Activated CD4-positive, alpha-beta T cell treated with anti-CD3 and anti-CD28 coated beads, Interleukin-2, amount 50 U/mL, for 1 hour (primary cell): ENCODE measurements at regions not wholly inside any gene's neighbourhood (a gene's known extent, or its start where the extent isn't known, plus 50 kb on each side); places are given as distances from the start of the nearest gene placed in this dataset.
"Not testable (repeated sequence)": the region's sequence is repeated elsewhere in the genome, so short reads cannot be mapped to it uniquely, and the experiment has no call there.

ENCODE experiments used
- DNase-seq: peaks from one replicate; pipeline ENCODE4 v3.0.0-alpha.2; 2020

DNA sequence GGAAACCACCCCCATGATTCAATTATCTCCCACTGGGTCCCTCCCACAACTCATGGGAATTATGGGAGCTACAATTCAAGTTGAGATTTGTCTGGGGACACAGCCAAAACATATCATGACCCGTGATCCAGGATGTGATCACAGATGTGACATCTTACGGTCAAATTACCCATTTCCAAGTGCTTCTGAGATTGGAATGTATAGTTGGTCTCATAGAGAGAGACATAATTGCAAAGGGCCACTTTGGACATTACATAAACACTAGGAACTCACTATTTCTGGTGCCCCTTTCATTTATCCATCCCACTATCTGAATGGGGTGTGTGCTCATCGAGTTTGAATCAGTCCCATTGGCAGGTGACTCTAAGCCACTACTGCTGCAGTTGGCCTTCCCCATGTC, 204.5 kb downstream of the PHLDA1 start:
- DNase-seq: no peak

DNA sequence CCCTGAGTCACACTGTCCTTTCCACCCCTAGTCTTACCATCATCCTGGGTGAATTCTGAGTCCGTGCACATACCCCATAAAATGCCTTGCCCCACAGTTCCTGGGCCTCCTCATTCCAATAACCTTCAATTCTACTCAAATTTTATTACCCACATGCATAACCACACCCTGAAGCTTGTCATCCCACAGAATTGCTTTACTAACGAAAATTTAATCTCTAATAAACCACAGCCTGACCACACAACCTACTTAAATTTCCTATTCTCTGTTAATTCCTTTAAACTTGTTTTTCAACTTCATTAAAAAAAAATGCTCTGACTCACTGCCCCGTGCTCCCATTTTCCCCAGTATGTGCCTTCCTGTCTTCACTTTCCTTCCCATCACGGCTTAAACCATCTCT, 205.9 kb downstream of the PHLDA1 start:
- no peak for DNase-seq

DNA sequence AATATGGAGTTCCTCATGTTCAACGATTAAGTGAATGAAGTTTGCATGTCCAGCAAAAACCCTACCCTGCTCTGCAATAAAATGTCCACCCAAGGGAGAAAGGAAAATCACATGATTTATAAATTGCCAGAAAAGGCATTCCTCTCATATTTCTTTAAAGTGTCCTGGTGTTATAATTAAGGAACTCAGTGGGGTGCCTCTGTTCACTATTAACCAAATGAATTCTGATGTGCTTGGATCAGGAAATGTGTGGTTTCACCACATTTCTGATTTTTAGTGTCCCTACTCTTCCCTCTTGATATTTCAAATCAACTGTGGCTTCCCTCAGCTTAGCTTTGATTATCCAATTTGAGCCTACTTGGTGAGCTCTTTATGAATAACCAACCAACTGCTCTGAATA, 208.1 kb downstream of the PHLDA1 start:
- no peak for DNase-seq

DNA sequence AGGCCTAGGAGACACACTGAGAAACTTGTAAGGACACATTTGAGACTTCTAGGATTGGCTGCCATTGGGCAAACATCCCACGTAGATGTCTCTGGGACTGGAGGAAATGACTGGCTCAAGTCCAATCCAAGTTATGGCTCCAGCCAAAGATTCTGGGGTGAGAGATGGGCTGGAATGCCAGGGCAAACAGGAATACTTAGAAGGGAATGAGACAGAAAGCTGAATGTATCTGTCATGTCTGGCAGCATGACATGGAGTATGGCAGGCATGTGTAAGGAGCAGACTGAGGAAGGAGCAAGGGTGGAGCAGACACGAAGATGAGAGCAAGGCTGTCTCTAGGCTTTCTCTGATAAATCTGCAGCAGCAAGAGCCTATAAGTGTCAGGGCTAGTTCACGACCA, 209.2 kb downstream of the PHLDA1 start:
- DNase-seq: no peak

DNA sequence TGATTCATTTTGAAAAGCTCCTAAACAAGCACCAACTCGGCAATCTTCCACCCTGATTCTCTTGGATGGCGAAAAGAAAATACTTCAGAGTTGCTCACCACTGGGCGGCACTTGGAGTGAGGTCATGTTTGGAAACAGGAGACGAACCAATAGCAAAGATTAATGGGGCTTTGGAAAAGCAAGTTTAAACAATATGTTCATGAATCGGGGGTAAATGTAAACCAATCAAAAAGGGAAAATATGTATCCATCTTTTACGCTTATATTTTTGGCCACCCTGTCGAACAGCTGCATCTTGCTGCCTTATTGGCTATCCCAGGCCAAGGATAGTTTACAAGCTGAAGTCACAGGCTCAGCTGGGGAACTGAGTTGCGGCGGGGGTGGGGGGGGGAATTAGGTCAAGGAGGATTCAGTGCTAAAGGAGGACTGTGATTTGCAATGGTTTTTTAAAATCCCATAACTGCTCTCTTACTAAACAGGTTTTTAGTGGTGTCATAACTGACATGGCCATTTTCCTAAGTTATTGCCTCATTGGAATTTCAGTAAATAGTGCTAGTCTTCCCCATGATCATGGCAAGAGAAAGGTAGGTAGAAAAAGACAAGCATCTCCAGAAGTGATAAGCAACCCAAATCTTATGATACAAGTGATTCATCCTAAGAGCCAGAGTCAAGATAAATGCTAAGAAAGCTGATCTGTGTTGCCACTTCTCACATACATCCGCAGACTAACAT, 210.6 kb downstream of the PHLDA1 start:
- no peak for DNase-seq

DNA sequence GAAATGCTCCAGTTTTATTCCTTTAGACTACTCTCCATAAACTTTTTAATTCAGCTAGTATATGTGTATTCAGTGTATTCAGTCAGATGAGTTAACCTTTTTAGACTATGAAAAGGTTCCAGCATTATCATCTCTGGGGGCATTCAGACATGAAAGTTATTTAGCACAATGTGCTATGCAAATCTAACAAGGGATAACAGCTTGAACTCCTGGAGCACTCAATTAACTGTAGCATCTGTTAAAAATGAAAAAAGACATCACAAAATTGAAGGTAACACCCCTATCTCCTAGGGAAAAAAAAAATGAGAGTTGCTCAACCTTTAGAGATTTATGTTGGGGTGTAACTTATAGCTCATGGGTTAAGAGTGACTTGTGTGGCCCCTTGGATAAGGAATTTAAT, 211.5 kb downstream of the PHLDA1 start:
- DNase-seq: no peak

DNA sequence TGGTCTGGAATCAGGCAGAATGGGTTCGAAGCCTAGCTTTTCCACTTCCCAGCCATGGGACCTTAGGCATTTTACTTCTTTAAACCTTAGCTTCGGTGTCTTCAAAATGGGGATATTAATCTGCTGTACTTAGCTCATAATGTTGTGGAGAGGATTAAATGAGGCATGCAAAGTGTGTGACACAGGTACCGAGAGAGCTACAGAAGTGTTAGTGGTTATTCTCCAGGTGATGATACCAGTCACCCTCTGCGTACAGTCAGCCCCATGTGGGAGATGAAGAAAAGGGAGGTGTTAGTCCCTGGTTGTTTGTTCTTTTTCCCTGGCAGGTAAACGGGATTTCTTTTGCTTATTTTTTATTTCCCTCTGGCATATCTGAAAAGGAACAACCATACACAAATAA, 212.1 kb downstream of the PHLDA1 start:
- DNase-seq: no peak

DNA sequence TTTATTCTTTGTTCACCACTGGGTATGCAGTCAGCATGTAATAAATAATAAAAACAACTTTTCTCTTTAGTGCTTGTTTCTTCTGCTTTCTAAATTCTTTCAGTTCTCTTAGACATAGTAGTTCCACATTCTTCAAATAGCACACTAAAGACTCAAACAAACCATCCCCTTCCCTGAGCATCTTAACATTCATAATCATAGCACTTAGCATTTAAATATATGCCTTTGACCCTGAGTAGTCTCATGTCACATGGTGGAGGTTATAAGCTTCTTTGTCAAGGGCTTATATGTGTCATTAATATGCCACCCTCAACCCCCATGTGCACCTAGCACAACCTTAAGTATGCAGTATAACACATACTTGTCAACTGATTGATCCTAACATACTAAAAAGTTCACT, 212.7 kb downstream of the PHLDA1 start:
- no peak for DNase-seq

DNA sequence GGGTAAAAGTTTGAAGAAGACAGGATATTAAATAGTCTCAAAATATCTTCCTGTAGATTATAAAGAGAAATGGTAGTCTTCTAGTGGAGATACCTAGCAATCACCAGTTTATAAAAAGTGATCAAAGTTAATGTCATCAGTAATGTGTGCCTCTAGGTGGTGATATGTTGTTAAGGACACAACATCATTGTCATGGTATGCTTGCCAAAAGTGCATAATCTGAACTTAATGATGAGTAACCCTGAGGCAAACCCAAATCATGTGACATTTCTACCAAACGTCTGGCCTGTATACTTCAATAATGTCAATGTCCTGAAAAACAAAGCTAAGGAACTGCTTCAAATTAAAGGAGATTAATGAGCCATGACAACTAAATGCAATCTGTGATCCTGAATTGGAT, 214.7 kb downstream of the PHLDA1 start:
- no peak for DNase-seq

DNA sequence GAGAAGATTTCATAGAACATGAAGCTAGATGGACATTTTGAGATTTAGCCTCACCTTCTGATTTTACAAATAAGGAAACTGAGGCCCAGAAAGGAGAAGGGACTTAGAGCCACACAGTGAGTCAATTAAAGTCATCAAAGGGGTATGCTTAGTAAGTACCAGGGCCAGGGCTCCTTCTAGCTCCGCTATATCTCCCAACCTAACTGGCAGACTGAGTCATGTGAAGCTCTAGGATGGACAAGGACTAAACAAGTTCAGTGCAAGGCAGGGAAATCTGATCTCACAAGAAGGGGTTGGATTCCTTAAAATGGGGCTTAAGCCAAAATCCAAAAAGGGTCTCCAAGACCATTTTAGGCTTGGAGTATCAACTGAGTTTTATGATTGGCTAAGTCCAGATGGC, 215.8 kb downstream of the PHLDA1 start:
- DNase-seq: no peak

DNA sequence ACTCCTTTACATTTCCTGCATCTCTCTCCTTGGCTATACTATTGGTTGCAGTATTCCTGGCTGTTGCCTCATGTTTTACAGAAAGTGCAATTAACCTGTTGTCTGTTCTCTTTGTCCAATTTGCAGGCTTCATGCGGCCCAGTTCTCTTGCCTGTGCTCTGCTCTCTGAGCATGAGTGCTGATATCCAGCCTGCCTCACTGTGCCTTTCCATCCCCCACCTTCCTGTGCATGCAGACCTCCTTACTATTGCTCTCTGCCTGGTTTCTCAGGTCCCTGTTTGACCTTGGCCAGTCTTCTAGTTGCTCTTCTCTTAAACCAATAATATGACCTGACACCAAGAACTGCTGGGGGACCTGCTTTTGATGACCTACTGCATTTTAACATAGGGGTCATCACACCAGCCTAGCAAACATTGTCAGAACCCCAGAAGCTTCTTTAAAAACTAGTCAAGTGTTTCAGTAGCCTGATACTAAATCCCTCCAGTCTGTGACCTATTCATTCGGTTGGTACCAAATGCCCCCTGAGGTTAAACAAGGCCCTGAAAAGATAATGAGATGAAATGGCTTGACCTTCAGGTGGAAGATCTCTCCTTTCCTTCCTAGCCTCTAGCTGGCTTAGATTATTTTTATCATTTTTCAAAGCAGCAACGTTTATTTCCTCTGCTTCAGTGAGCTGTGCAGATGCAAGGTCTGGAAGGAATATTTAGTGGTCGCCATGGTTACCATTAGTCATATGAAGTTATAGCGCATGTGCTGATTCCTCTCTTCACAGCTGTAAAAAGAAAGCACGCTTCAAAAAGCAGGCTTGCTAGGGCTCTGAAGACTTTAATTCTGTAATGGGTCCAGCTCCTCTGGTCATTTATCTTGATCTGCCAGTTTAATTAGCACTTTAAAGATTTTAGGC, 216.5 kb downstream of the PHLDA1 start:
- DNase-seq: no peak

DNA sequence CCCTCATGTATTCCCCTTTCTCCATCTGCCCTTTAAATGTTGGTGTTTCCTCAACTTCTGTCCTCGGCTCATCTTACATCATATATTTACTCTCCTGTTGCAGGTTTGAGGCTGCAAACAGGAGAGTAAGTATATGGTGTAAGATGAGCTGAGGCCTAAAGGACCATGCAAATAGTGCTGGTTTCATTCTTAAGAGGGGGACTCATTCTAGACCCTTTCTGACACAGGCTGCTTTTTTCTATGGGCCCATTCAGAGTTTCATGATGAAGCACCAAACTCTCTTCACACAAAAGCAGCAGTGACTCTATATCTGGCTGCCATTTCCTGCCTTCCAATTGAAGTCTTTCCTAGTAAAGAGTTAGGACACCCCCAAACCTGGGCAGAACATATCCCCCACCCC, 218.5 kb downstream of the PHLDA1 start:
- DNase-seq: no peak

DNA sequence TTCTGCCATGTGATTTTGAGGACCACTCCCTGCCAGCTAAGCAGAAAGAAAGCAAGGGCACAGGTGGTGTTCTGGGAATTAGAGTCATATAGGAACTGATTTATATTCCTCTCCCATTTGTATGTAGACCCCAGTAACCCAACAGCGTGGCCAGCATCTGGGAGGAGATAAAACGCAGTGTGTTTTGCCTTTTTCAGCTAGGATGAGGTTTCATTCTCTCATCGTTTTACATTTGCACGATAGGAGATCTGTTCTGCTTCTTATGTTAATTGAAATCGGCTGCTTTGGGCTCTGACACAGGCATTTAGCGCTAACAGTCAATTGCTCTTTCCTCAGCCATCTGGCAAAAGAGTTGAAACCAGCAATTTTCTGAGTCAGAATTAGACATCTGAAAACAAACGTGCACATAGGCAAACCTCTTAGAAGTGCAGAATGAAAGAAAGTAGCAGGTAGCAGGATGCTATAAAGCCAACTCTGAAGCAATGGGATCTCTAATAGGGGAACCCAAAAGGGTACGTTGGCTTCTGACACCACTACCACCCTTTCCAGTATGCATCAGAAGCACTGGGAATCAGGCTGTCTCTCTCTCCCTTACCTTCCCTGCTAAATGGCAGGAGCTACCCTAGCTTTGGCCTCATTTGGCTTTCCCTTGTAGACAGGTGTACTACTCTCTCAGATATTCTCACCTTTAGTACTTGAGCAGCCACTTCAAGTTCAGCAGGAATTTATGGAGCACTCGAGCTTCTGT, 219.1 kb downstream of the PHLDA1 start:
- DNase-seq: no peak

DNA sequence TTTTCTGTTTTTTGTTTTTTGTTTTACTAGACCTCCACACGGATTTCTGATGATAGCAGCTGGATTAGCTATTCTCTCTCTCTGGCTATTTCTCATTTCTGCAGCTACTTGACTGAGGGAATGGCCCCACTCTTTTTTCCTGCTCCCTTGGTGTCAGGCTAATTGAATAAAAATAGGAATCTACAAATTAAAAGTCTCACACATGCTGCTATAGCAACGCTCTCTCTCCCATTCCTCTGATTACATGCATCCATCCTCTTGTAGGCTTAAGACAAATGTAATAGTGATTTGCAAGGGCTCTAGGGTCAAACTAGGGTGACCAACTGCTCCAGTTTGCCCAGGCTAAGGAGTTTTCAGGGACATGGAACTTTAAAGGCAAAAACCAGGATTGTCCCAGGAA, 221.8 kb downstream of the PHLDA1 start:
- DNase-seq: no peak

DNA sequence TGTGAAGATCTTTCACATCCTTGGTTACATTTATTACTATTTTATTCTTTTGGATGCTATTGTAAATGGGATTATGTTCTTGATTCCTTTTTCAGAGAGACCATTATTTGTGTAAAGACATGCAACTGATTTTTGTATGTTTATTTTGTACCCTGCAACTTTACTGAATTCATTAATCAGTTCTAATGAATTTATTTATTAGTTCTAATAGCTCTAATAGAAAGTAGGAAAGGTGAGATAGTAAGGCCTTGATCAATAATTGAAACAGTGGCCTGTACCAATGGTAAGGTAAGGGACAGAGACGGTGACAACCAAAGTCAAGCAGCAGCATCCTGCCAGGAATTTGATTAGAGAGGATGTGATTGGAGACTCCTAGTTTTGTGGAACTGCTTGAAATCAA, 224.1 kb downstream of the PHLDA1 start:
- no peak for DNase-seq

DNA sequence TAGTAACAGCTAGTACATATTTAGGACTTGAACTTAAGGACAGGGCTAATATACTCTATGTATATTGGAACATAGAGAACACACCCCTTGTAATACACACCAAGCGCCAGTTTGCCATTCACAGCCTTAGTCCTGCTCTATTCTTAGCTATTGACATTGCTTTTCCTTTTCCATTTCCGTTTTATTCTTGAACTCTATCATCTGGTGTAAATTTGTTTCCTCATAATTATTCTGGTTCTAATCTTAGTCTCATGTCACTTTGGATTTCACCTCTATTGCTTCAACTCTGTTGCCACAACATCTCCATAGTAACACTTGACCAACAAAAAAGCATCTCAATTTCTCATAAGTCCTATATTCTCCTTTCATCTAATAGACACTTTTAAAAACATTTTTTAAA, 225.7 kb downstream of the PHLDA1 start:
- DNase-seq: no peak

DNA sequence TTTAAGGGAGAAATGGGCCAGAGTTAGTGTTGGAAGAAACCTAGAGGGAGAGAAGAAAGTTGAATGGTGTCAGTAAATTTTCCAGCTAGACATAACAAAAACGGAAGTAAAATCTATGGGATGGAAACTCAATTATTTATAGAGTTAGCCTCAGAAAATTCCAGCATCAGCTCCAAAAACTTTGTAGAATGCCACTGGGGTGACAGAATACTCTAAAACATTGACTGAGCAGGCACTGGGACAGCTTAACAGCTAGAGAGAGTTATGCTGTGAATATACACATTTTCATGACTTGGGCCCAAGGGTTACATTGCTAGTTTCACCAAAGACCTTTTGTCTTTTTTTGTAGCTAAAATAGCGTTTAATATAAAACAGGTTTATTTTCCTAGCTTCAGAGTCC, 226.3 kb downstream of the PHLDA1 start:
- no peak for DNase-seq

DNA sequence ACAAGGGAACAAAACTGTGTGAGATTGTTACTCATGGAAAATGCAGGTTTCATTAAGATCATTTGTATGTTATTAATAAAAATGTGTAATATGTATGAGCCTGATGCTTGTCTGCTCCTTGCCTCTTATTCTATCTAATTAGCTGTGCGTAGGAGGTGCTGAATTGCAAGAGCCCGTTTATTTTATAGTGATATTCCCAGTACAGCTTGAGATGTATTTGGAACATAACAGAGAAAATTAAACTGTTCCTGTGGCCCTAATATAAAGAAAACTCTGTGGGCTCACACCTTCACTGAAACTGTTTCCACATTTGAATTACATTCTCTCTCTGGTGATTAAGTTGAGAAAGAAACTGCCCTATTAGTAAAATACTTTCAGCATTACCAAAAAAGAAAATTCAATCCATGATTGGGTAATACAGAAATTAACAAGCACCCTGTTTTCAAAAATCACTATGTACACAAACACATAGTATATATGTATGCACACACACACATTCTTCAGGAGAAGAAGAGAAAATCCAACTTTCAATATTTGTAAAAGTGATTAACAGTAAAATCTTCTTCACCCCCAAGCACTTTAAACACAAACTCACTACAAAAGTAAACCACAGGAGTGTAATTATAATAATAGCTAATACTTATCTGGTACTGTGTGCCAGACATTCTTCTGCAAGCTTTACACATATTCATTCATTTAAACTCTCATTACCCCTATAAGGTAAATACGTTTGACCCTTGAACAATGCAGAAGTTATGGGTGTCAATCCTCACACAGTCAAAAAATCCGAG, 233.2 kb downstream of the PHLDA1 start:
- no peak for DNase-seq

DNA sequence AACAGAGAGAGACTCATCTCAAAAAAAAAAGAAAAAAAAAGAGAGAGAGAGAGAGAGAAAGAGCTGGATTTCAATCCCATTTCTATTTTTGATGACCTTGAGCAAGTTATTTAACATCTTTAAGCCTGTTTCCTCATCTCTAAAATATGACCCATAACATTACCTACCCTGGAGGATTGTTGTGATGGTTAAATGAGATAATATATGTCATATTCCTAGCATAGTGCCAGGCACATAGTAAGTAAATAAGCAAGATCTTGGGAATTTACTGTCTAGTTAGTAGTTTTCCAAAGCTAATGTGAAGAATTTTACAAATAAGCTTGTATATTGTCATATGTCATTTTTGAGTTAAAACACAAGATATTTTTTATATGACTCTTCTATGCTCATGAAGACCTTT, 236.5 kb downstream of the PHLDA1 start:
- DNase-seq: no peak

DNA sequence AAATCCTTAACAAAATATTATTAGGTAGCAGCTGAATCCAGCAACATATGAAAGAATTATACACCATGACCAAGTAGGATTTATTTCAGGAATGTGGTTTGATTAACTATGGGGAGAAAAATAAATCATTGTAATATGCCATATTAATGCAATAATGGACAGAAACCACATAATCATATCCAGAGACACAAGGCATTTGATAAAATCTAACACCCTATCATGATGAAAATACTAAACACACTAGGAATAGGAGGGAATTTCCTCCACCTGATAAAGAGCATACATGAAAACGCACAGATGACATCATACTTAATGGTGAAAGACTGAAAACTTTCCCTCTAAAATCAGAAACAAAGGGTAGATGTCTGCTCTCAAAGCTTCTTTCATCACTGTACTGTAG, 238.9 kb downstream of the PHLDA1 start:
- DNase-seq: no peak

DNA sequence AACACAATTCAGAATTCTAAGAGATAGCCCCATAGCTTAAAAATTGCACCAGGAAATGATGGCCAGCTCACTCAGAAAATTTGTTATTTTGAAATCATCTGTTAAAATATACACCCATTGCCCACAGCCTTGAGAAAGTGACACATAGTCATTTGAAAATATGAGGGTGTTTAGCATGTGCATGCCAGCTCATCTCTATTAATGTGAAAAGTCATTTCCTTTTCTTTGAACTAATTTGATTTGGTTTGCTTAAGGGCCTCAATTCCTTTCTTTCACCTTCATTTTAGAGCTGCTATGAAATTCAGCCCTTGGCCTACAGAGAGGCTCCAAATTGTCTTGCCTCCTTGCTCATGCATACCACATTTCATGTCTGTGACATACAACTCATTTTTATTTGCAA, 241.4 kb downstream of the PHLDA1 start:
- no peak for DNase-seq

DNA sequence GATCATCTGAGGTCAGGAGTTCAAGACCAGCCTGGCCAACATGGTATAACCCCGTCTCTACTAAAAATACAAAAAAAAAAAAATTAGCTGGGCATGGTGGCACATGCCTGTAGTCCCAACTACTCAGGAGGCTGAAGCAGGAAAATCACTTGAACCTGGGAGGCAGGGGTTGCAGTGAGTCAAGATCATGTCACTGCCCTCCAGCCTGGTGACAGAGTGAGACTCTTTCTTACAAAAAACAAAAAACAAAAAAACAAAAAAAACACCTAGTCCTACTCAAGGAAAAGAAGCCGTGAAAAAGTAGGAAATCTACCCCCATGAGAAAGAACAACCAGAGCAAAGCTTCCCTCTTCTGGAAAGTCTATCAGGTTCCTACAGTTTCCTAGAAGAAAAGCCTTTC, 244.4 kb downstream of the PHLDA1 start:
- DNase-seq: not testable (repeated sequence)

DNA sequence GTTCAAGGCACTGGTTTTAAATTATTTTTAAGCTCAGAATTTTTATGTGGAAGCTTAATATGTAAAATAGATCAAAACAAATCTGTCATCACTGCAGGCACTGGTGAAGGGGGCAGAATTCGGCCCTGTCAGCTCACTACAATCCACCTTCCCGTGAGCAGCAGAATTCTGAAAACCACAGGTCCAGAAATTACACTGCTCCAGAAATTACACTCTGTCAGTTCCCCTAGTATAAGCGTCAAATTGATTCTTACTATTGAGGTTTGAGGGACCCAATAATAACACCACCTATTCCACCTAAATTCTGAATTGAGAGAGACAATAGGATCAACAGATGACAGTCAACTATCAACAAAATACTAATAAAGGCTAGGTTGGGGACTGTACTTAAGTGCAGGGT, 245.5 kb downstream of the PHLDA1 start:
- DNase-seq: no peak
